Spleen (tissue), 11 donors: ENCODE measurements at regions not wholly inside any gene's neighbourhood (a gene's known extent, or its start where the extent isn't known, plus 50 kb on each side); places are given as distances from the start of the nearest gene placed in this dataset.
"Not testable (repeated sequence)": the region's sequence is repeated elsewhere in the genome, so short reads cannot be mapped to it uniquely, and the experiment has no call there.

Source experiments
- DNase-seq: peaks from one replicate; pipeline ENCODE4 v3.0.0-alpha.2; 2020
- H3K27ac ChIP-seq, 8 donors: fragments of 200-600 bp; sonication (generic) in 7 of 8; 1 replicate in 4 of 8; 2 replicates in 4 of 8; pipeline versions ENCODE4 v1.5.0 to v1.8.0; 2016 to 2021; ENCODE audit warnings: inconsistent platforms in 4 of 8, mild to moderate bottlenecking in 4 of 8, moderate library complexity in 1 of 8
- H3K27me3 ChIP-seq, 7 donors: fragments of 200-600 bp; sonication (generic) in 6 of 7; replicated peaks in 1 of 7; 1 replicate in 4 of 7; 2 replicates in 3 of 7; pipeline versions ENCODE4 v1.5.0 to v1.8.0; 2016 to 2021; ENCODE audit warnings: inconsistent platforms in 3 of 7, mild to moderate bottlenecking in 1 of 7
- H3K36me3 ChIP-seq, 6 donors: fragments of 200-600 bp; sonication (generic) in 5 of 6; 1 replicate in 4 of 6; 2 replicates in 2 of 6; pipeline versions ENCODE4 v1.5.0 to v1.8.0; 2016 to 2021; ENCODE audit warnings: inconsistent platforms in 2 of 6
- H3K4me1 ChIP-seq, 6 donors: fragments of 200-600 bp; sonication (generic) in 5 of 6; 1 replicate in 3 of 6; 2 replicates in 3 of 6; pipeline versions ENCODE4 v1.5.0 to v1.8.0; 2016 to 2021; ENCODE audit warnings: inconsistent platforms in 3 of 6
- H3K4me3 ChIP-seq, 8 donors: fragments of 200-600 bp; sonication (generic) in 7 of 8; 1 replicate in 4 of 8; 2 replicates in 4 of 8; pipeline versions ENCODE4 v1.5.0 to v1.8.0; 2016 to 2021; ENCODE audit warnings: inconsistent platforms in 4 of 8, mild to moderate bottlenecking in 4 of 8, moderate library complexity in 2 of 8
- H3K9me3 ChIP-seq, 8 donors: fragments of 200-600 bp; sonication (generic) in 7 of 8; 1 replicate in 4 of 8; 2 replicates in 4 of 8; pipeline versions ENCODE4 v1.5.0 to v1.8.0; 2016 to 2021; ENCODE audit warnings: inconsistent platforms in 4 of 8
- CTCF ChIP-seq, 11 experiments: fragments of 200-600 bp in 7 of 11; fragments of 450-650 bp in 4 of 11; sonication (generic) in 4 of 11; IDR thresholded peaks in 8 of 11; conservative IDR thresholded peaks in 3 of 11; 1 replicate in 7 of 11; 2 replicates in 4 of 11; pipeline versions ENCODE4 v1.4.0 to v1.8.0; 2016 to 2021; ENCODE audit warnings: antibody characterized with exemption in 11 of 11, inconsistent platforms in 4 of 11, mild to moderate bottlenecking in 1 of 11
- POLR2A ChIP-seq, 3 donors: fragments of 450-650 bp; IDR thresholded peaks; one replicate each; pipeline ENCODE4 v1.5.1; 2017; ENCODE audit warnings: antibody characterized with exemption in 3 of 3, mild to moderate bottlenecking in 1 of 3
- POLR2AphosphoS5 ChIP-seq, 3 donors: sonication (generic); formaldehyde crosslinking; IDR thresholded peaks; one replicate each; pipeline ENCODE4 v1.5.1; 2017; ENCODE audit warnings: antibody characterized with exemption in 3 of 3
- WGBS, 5 donors: extraction: QIAGEN DNeasy Blood & Tissue Kit in 3 of 5; methylation state at CpG; one replicate each; pipeline versions ENCODE4 v1.1.5 to v1.1.7; 2013 to 2018; 5-methylcytosine and 5-hydroxymethylcytosine counted together
- intact Hi-C: fragments of 100-400 bp; cut with DNase I; formaldehyde crosslinking; loops from one replicate; pipeline ENCODE4 v1.15.0; 2023; ENCODE audit warnings: low total_unique reads
- donor health status: healthy with polysubstance abuse.
- donor health status: DM: no; HTN: no; CAD: no; lungs with moderate emphysema.
- donor health status: DM: no; HTN: no; CAD: no.
- donor health status: Bipolar disorder and iron deficiency.
- donor health status: healthy.
- donor health status: DM: no; HTN: no; CAD: no.
- donor health status: DM: yes; HTN: yes; CAD: no.

- Histone ChIP-seq H3K27ac (no peak overlapping the region), H3K27me3 (no peaks in the 10 kb centered on the region), H3K36me3 (no peaks in the 10 kb centered on the region), H3K4me1 (peaks cover 0 to 5% (median 0%) of the 10 kb centered on the region in 6 donors), H3K4me3 (no peak overlapping the region), H3K9me3 (peaks cover 0 to 5% (median 0%) of the 10 kb centered on the region in 8 donors)
- WGBS, 5 donors = 79 to 90% (median 88%) methylated on average over 1 of the region's 1 CpG
- TF ChIP-seq POLR2A (IDR thresholded peaks at IDR 0.05) = no peak
- no peak for TF ChIP-seq CTCF (IDR thresholded peaks at IDR 0.05 in 8 of 11, conservative IDR thresholded peaks at IDR 0.05 in 3 of 11)
- TF ChIP-seq POLR2AphosphoS5 (IDR thresholded peaks at IDR 0.05) = no peak
- DNase-seq = no peak
- intact Hi-C loops = no loop called here
Observed at GRCh38 chr6:140003217-140003616, 628.8 kb upstream of the CITED2 start.

GRCh38 chr6:140002396-140003022 is 628.1 kb upstream of the CITED2 start:
- Histone ChIP-seq H3K4me3 (no peak overlapping the region), H3K27ac (no peak overlapping the region), H3K36me3 (no peaks in the 10 kb centered on the region), H3K4me1 (peaks cover 0 to 5% (median 0%) of the 10 kb centered on the region in 6 donors), H3K27me3 (no peaks in the 10 kb centered on the region), H3K9me3 (peaks cover 0 to 2% (median 0%) of the 10 kb centered on the region in 8 donors)
- DNase-seq = no peak
- TF ChIP-seq POLR2A (IDR thresholded peaks at IDR 0.05) (no peak), POLR2AphosphoS5 (IDR thresholded peaks at IDR 0.05) (no peak), CTCF (IDR thresholded peaks at IDR 0.05 in 8 of 11, conservative IDR thresholded peaks at IDR 0.05 in 3 of 11) (no peak)
- WGBS, 5 donors = 75 to 85% (median 81%) methylated on average over 4 of the region's 4 CpGs
- intact Hi-C loops = no loop called here

GRCh38 chr6:140001821-140002341 is 627.4 kb upstream of the CITED2 start:
- H3K27ac ChIP-seq = no peak overlapping the region
- 70 to 83% (median 78%) methylated on average over 5 of the region's 5 CpGs for WGBS, 5 donors
- peaks cover 0 to 5% (median 0%) of the 10 kb centered on the region in 6 donors for H3K4me1 ChIP-seq
- H3K27me3 ChIP-seq = no peaks in the 10 kb centered on the region
- intact Hi-C loops = no loop called here
- H3K36me3 ChIP-seq = no peaks in the 10 kb centered on the region
- TF ChIP-seq POLR2A (IDR thresholded peaks at IDR 0.05) = no peak
- no peak for TF ChIP-seq CTCF (IDR thresholded peaks at IDR 0.05 in 8 of 11, conservative IDR thresholded peaks at IDR 0.05 in 3 of 11)
- TF ChIP-seq POLR2AphosphoS5 (IDR thresholded peaks at IDR 0.05) = no peak
- no peak overlapping the region for H3K4me3 ChIP-seq
- DNase-seq = no peak
- no peaks in the 10 kb centered on the region for H3K9me3 ChIP-seq

GRCh38 chr6:140001005-140001404 is 626.6 kb upstream of the CITED2 start:
- Histone ChIP-seq H3K27ac (no peak overlapping the region), H3K27me3 (no peaks in the 10 kb centered on the region), H3K9me3 (no peaks in the 10 kb centered on the region), H3K4me1 (peaks cover 0 to 5% (median 0%) of the 10 kb centered on the region in 6 donors), H3K4me3 (no peak overlapping the region), H3K36me3 (no peaks in the 10 kb centered on the region)
- no peak for DNase-seq
- TF ChIP-seq POLR2A (IDR thresholded peaks at IDR 0.05) = no peak
- TF ChIP-seq POLR2AphosphoS5 (IDR thresholded peaks at IDR 0.05) = no peak
- no peak for TF ChIP-seq CTCF (IDR thresholded peaks at IDR 0.05 in 8 of 11, conservative IDR thresholded peaks at IDR 0.05 in 3 of 11)
- intact Hi-C loops = no loop called here
- WGBS, 5 donors = 59 to 79% (median 70%) methylated on average over 2 of the region's 2 CpGs

- H3K27me3 ChIP-seq, H3K4me1 ChIP-seq, DNase-seq, H3K9me3 ChIP-seq, H3K36me3 ChIP-seq, H3K27ac ChIP-seq, H3K4me3 ChIP-seq, intact Hi-C loops: not testable (repeated sequence)
- 92 to 100% (median 97%) methylated on average over 1 to 18 of the region's 18 CpGs for WGBS, 5 donors
Observed at GRCh38 chr6:139999661-140000060, 625.2 kb upstream of the CITED2 start.

- 89 to 96% (median 92%) methylated on average over 9 to 11 of the region's 11 CpGs for WGBS, 5 donors
- intact Hi-C loops = not testable (repeated sequence)
Observed at GRCh38 chr6:139998478-139998877, 624.0 kb upstream of the CITED2 start.

More at GRCh38 chr6:139998478-139998877, 624.0 kb upstream of the CITED2 start:
- not testable (repeated sequence) for H3K27me3 ChIP-seq, H3K9me3 ChIP-seq, H3K27ac ChIP-seq, H3K4me1 ChIP-seq, H3K36me3 ChIP-seq, H3K4me3 ChIP-seq, DNase-seq
